ENCODE measurements at regions not wholly inside any gene's neighbourhood (a gene's known extent, or its start where the extent isn't known, plus 50 kb on each side); places are given as distances from the start of the nearest gene placed in this dataset.
"Not testable (repeated sequence)": the region's sequence is repeated elsewhere in the genome, so short reads cannot be mapped to it uniquely, and the experiment has no call there.

DNA sequence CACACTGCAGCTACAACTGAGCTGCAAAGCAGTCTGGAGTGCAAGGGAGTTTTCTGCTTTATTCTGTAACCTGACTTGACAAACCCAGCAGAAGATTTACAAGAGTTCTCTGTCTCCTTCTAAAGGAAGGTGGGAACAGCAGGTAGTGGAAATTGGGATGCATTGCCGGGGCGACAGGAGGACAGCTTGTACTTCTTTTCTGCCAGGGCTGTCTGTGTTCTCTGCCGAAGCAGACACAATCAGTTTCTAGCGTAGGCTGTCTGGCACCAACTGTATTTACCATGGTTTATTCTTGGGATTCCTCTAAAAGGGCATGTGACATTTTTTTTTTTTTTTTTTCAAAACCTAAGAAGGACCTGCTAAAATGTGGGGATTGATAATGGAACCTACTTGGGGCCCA is 190.8 kb upstream of the GK2 start:
- Histone ChIP-seq H3K9me3 (no peaks in the 10 kb centered on the region), H3K4me1 (no peaks in the 10 kb centered on the region), H3K4me3 (no peak overlapping the region), H3K36me3 (no peaks in the 10 kb centered on the region), H3K27ac (no peak overlapping the region), H3K27me3 (no peaks in the 10 kb centered on the region)
- 81% methylated on average over 4 of the region's 4 CpGs for WGBS, 2 donors
- TF ChIP-seq EP300 (IDR thresholded peaks at IDR 0.05) (no peak), POLR2A (IDR thresholded peaks at IDR 0.05) (no peak)
- no peak for DNase-seq (ENCODE audit: low spot score in 2 of 2)

DNA sequence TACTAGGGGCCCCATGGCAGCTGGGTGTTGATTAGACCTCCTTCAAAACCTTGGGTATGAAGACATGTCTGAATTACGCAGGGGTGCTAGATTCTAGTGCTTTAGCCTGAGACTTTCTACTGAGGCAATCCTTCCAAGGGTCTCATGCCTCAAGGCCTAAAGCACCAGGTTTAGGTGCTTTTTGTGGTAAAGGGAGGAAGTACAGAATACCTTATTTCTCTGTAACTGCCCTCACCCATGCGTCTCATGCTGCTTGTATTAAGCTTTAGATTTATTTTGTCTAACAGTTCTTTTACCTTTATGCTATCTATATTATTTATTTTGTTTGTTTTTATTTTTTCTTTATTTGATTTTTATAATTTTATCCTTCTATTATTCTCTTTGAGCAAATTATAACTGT is 190.2 kb upstream of the GK2 start:
- Histone ChIP-seq H3K4me3 (no peak overlapping the region), H3K27me3 (no peaks in the 10 kb centered on the region), H3K36me3 (no peaks in the 10 kb centered on the region), H3K27ac (no peak overlapping the region), H3K4me1 (no peaks in the 10 kb centered on the region), H3K9me3 (no peaks in the 10 kb centered on the region)
- TF ChIP-seq EP300 (IDR thresholded peaks at IDR 0.05) (no peak), POLR2A (IDR thresholded peaks at IDR 0.05) (no peak)
- TF ChIP-seq, protein P1, sequence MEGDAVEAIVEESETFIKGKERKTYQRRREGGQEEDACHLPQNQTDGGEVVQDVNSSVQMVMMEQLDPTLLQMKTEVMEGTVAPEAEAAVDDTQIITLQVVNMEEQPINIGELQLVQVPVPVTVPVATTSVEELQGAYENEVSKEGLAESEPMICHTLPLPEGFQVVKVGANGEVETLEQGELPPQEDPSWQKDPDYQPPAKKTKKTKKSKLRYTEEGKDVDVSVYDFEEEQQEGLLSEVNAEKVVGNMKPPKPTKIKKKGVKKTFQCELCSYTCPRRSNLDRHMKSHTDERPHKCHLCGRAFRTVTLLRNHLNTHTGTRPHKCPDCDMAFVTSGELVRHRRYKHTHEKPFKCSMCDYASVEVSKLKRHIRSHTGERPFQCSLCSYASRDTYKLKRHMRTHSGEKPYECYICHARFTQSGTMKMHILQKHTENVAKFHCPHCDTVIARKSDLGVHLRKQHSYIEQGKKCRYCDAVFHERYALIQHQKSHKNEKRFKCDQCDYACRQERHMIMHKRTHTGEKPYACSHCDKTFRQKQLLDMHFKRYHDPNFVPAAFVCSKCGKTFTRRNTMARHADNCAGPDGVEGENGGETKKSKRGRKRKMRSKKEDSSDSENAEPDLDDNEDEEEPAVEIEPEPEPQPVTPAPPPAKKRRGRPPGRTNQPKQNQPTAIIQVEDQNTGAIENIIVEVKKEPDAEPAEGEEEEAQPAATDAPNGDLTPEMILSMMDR (IDR thresholded peaks at IDR 0.05) = no peak
- WGBS, 2 donors = 94 to 97% methylated on average over 2 of the region's 2 CpGs
- DNase-seq (ENCODE audit: low spot score in 2 of 2) = no peak

DNA sequence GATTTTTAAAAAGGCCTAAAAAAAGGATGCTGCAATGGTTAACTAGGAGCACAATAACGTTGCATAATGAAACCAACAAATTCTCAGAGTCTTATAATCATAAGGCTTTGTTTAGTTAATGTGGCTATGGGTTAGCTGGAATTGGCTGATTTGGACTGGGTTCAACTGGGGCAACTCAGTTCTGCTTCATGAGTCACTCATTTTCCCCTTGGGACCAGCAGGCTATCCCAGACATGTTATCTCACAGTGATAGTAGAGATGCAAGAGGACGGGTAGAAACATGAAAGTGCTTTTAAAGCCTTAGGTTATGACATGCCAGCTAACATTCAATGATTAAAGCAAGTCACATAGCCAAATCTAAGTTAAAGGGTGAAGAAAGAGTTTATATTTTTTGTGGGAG is 189.2 kb upstream of the GK2 start:
- Histone ChIP-seq H3K9me3 (no peaks in the 10 kb centered on the region), H3K4me1 (no peaks in the 10 kb centered on the region), H3K27me3 (no peaks in the 10 kb centered on the region), H3K36me3 (no peaks in the 10 kb centered on the region), H3K27ac (no peak overlapping the region), H3K4me3 (no peak overlapping the region)
- WGBS, 2 donors = 50 to 59% methylated on average over 2 of the region's 2 CpGs
- DNase-seq (ENCODE audit: low spot score in 2 of 2) = no peak
- TF ChIP-seq POLR2A (IDR thresholded peaks at IDR 0.05) (no peak), EP300 (IDR thresholded peaks at IDR 0.05) (no peak)
- TF ChIP-seq, protein P1 (IDR thresholded peaks at IDR 0.05) = no peak

DNA sequence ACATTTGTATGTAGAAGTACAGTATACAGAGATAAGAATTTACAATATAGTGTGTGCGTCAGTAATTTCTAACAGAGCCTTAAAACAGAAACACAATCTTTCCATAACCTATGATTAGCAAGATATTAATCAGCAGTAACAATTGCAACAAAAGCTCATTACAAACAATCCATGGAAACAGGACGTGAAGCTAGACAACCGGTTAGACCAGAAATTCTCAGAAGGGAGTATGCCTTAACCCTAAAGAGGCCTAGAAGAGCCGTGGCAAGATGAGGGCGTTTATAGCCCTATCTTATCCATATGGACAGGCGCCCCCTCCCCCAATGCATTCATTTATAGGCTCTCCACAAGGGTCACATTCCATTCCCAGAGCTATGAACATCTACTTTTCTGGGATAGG is 184.2 kb upstream of the GK2 start:
- not testable (repeated sequence) for DNase-seq (ENCODE audit: low spot score in 2 of 2); H3K4me1 ChIP-seq; H3K27ac ChIP-seq; H3K27me3 ChIP-seq; H3K9me3 ChIP-seq; H3K4me3 ChIP-seq; H3K36me3 ChIP-seq
- WGBS, 2 donors = 64 to 80% methylated on average over 6 of the region's 6 CpGs

DNA sequence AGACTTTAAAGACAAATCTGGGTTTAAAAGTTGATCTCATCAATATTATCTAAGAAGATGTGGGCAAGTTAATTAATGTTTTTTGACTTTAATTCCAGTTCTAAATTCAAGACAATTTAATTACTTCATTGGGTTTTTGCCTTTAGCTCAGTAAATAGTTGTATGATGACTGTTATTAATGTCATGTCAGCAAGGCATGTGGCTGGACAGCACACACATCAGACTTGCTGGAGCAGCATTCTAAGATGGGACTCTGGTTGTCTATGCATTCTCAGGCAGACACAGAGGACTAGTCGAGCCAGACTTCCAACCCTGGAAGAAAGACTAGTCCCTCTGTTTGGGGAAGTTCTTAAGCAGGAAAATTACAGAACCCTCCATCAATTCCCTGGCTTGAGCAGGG is 180.7 kb upstream of the GK2 start:
- Histone ChIP-seq H3K36me3 (no peaks in the 10 kb centered on the region), H3K27ac (no peak overlapping the region), H3K9me3 (no peaks in the 10 kb centered on the region), H3K27me3 (no peaks in the 10 kb centered on the region), H3K4me3 (no peak overlapping the region), H3K4me1 (no peaks in the 10 kb centered on the region)
- 75 to 82% methylated on average over 1 of the region's 1 CpG for WGBS, 2 donors
- DNase-seq (ENCODE audit: low spot score in 2 of 2) = no peak
- TF ChIP-seq, protein P1 (IDR thresholded peaks at IDR 0.05) = no peak
- no peak for TF ChIP-seq EP300 (IDR thresholded peaks at IDR 0.05)
- TF ChIP-seq POLR2A (IDR thresholded peaks at IDR 0.05) = no peak

DNA sequence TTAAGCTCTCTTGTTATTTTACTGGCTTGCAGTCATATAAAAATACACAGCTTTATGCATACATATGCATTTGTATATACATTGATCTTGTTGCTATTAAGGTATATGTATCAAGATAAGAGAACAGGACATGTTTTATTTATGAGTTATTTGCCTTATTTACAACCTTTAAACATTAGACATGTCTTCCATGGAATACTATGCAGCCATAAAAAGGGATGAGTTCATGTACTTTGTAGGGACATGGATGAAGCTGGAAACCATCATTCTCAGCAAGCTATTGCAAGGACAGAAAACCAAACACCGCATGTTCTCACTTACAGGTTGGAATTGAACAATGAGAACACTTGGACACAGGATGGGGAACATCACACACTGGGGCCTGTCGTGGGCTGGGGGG is 179.2 kb upstream of the GK2 start:
- not testable (repeated sequence) for H3K27me3 ChIP-seq; DNase-seq (ENCODE audit: low spot score in 2 of 2); H3K27ac ChIP-seq; H3K36me3 ChIP-seq; H3K9me3 ChIP-seq; H3K4me3 ChIP-seq; H3K4me1 ChIP-seq
- WGBS, 2 donors = 90 to 94% methylated on average over 2 of the region's 2 CpGs

DNA sequence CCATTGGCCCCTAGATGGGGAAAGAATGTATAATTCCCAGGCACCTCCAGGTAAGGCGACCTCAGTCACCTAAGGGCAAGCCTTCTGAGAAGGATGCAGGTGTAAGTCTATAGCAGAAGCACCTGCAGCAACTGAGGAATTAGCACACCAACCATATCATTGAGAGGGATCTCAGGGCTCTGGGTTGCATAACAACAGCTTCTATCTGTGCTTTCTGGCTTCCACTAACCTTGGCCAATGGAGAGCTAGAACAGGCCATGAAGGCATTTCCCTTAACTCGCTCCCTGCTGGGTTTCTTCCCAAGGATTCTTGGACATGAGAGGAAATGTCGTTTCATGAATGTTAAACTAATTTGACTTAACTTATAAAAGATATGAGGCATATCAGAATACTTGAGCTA is 177.8 kb upstream of the GK2 start:
- 84 to 94% methylated on average over 3 of the region's 3 CpGs for WGBS, 2 donors
- no peak for DNase-seq (ENCODE audit: low spot score in 2 of 2)
- TF ChIP-seq EP300 (IDR thresholded peaks at IDR 0.05) (no peak), POLR2A (IDR thresholded peaks at IDR 0.05) (no peak)
- TF ChIP-seq, protein P1 (IDR thresholded peaks at IDR 0.05) = no peak
- no peak overlapping the region for H3K27ac ChIP-seq
- H3K4me3 ChIP-seq = no peak overlapping the region
- no peaks in the 10 kb centered on the region for H3K27me3 ChIP-seq
- H3K9me3 ChIP-seq = no peaks in the 10 kb centered on the region
- no peaks in the 10 kb centered on the region for H3K4me1 ChIP-seq
- no peaks in the 10 kb centered on the region for H3K36me3 ChIP-seq

Measured in tibial nerve (tissue), 4 donors.